GM19328 (cell line): ENCODE measurements at regions not wholly inside any gene's neighbourhood (a gene's known extent, or its start where the extent isn't known, plus 50 kb on each side); places are given as distances from the start of the nearest gene placed in this dataset.
"Not testable (repeated sequence)": the region's sequence is repeated elsewhere in the genome, so short reads cannot be mapped to it uniquely, and the experiment has no call there.

Experiments used
- ATAC-seq: cut with Tn5 transposase; IDR thresholded peaks from one replicate; pipeline ENCODE4 v1.9.1; 2021; ENCODE audit warnings: mild to moderate bottlenecking, moderate library complexity; ENCODE audit not compliant: unreplicated experiment

- ATAC-seq: no peak
Observed at GRCh38 chr13:104571893-104572229, 1505.6 kb upstream of the SLC10A2 start.

- ATAC-seq: no peak
Observed at GRCh38 chr13:104571161-104571892, 1505.1 kb upstream of the SLC10A2 start.

DNA sequence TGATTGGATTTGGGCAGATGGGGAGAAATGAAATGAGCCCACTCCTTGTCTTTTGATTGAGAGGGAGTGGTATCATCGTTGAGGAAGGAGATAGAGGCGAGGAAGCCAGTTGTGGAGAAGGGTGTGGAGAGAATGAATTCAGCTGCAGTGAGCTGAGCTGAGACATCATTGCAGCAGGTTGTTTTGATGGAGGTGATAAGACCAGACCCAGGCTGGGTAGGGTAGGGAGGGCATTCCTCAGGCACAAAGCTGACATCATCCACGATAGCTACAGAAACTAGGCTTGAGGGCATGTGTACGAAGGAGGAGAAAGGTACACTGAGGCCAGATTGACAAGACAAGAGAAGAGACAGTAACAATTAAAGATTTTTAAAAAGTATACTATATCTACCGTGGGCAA is 1500.9 kb upstream of the SLC10A2 start:
- ATAC-seq: no peak

GRCh38 chr13:104565888-104566287 is 1499.7 kb upstream of the SLC10A2 start:
- no peak for ATAC-seq

GRCh38 chr13:104553896-104554295 is 1487.7 kb upstream of the SLC10A2 start:
- no peak for ATAC-seq

DNA sequence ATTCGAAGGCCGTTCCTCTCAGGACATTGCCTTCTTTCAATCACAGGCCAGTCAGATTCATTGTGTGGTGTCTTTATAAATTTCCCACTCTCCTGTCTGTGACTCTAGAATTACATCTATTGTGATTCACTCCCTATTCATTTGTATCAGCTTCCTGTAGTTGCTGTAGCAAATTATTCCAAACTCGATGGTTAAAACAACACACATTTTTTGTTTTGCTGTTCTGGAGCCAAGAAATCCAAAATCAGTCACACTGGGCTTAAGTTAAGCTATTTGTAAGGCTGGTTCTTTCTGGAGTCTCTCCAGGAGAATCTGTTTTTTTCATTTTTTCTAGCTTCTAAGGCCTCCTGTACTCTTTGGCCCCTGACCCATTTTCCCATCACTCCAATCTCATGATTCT is 1487.0 kb upstream of the SLC10A2 start:
- no peak for ATAC-seq

DNA sequence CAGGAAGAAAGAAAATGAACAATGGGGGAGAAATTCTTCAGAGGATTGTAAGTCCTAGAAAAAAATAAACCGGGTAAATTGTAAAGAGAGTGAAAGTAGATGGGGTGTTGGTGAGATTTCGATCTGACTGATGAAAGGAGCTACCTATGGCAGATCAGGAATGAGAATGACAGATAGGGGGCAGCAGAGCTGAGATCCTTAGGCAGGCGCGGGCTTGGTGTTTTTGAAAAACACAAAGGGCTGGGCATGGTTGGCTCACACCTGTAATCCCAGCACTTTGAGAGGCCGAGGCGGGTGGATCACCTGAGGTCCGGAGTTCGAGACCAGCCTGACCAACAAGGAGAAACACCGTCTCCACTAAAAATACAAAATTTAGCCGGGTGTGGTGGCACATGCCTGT is 1468.6 kb upstream of the SLC10A2 start:
- ATAC-seq: no peak

GRCh38 chr13:104532132-104532531 is 1465.9 kb upstream of the SLC10A2 start:
- ATAC-seq: no peak

DNA sequence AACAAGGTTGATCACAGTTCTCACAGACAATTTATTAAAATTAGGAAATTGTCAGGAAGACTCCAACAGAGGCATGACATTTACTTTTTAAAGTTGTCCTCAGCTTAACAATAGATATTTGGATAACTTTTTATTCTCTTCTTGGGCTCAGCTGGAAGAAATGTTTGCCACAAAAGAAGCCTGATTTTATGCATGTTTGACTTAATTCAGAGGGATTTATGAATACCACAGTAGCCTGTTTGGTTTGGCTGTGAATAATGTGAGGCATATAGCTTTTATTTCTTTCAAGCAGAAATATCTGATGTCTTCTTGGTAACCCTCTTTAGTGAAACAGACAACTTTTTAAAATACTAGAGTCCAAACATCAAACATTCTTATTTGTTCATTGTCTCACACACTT is 1464.5 kb upstream of the SLC10A2 start:
- ATAC-seq: no peak

DNA sequence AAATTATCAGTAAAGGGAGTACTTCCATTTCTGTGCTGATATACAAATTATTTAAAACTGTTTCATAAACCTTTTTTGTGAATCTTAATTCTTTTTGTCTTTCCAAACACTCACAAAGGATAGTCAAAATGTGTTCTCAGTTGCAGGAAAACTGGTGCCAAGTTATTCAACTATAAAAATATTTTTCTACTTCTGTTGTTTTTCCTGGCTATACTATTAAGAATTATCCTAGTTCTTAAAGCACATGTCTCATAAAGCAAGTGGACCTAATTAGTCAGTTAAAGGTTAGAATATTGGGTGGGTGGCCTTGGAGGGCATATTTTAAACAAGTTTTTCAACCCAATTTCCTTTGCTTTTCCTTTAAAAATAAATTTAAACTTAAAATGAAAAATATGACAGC is 1460.3 kb upstream of the SLC10A2 start:
- ATAC-seq: no peak

- no peak for ATAC-seq
Observed at GRCh38 chr13:104525467-104525866, 1459.2 kb upstream of the SLC10A2 start.

DNA sequence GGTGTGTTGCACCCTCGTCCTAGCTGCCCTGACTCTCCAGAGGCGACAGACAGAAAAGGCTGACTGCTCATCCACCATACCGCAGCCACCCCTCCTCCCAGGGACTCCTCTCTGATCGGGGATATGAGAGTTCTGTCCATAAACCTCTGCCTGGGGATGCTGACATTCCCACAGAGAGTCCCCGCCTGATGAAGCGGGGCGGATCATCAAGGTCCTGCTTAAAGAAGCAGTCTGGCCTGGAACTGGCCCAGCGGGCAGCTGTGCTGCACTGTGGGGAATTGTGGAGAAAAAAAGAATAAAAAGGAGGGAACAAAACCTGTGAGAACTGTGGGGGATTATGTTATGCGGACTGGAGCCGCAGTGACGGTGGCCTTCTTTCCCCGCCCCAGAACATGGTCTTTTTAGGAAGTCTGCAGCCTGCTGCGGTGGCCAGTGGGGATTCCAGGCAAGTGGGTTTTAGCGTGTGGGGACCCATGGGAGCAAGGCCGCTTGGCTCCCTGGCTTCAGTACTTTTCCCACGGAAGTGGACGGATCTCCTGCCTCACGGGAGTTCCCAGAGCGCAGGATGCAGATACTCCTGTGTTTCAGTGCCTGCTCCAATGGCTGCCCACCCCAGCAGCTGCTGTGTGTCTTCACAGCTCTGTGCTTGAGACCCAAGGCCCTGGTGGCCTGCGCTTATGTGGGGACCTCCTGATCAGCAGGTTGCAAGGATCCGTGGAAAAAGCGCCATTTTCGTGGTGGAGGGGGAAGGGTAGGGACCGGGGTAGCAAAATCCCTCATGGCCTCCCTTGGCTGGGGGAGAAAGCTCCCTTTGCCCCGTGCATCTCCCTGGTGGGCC is 1456.2 kb upstream of the SLC10A2 start:
- ATAC-seq: no peak

- no peak for ATAC-seq
Observed at GRCh38 chr13:104510422-104510821, 1444.2 kb upstream of the SLC10A2 start.

DNA sequence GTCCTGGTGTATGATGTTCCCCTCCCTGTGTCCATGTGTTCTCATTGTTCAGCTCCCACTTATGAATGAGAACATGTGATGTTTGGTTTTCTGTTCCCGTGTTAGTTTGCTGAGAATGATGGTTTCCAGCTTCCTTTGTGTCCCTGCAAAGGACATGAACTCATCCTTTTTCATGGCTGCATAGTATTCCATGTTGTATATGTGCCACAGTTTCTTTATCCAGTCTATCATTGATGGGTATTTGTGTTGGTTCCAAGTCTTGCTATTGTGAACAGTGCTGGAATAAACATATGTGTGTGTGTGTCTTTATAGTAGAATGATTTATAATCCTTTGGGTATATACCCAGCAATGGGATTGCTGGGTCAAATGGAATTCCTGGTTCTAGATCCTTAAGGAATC is 1427.3 kb upstream of the SLC10A2 start:
- ATAC-seq: not testable (repeated sequence)

DNA sequence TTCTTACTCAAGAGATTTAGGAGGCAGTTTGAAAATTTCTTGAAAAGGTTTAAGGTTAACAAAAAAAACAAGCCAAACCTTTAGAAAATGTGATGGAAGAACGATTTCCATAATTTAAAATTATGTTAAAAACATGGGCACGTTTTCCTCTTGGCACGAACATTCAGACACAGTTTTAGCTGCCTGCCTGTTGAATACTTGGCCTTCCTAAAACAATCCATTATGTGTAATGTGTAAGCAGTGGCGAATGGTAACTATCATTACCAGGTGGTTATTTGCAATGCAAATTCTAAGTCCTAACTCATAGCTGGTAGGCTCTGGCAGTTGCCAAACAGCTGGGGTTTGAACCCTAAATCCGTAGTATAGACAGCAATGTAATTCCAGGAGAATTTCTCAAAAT is 1425.7 kb upstream of the SLC10A2 start:
- ATAC-seq: no peak

- ATAC-seq: no peak
Observed at GRCh38 chr13:104487006-104487405, 1420.8 kb upstream of the SLC10A2 start.

GRCh38 chr13:104485571-104485970 is 1419.4 kb upstream of the SLC10A2 start:
- no peak for ATAC-seq

- no peak for ATAC-seq
Observed at GRCh38 chr13:104483631-104484030, 1417.4 kb upstream of the SLC10A2 start.

DNA sequence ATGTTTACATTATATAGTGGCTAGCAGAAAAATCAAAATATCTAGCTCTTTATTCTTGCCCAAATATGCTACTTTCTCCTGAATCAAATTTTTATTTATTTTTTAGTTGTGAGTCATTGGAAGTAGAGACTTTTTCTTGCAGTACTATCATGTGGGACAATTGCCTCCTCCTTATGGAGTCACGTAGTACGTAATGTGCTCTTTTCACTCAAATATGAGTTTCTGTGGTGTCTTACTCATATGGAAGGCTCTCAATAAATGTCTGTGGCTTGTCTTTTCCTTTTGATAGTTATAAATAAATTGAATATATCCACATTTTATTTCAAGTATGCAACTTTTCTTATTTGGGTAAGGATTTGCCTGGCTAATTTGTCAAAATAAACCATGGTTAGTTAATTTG is 1411.0 kb upstream of the SLC10A2 start:
- no peak for ATAC-seq

GRCh38 chr13:104473936-104474335 is 1407.7 kb upstream of the SLC10A2 start:
- no peak for ATAC-seq

- no peak for ATAC-seq
Observed at GRCh38 chr13:104466016-104466415, 1399.8 kb upstream of the SLC10A2 start.

GRCh38 chr13:104461049-104461448 is 1394.8 kb upstream of the SLC10A2 start:
- ATAC-seq: no peak
